OCI-LY7 (cell line): ENCODE measurements at regions not wholly inside any gene's neighbourhood (a gene's known extent, or its start where the extent isn't known, plus 50 kb on each side); places are given as distances from the start of the nearest gene placed in this dataset.

Experiments used
- BruUV-seq: library from RNA; stranded (reverse); fragments of 400-500 nt; replicated peaks from 2 replicates; lab custom pipeline; 2021; lab: Mats Ljungman, UMichigan
- CTCF ChIA-PET: fragments of 300-600 bp; sonication (Branson Sonifier 250); formaldehyde crosslinking; loops from one replicate; lab custom pipeline; 2022; ENCODE audit warnings: antibody characterized with exemption; ENCODE audit not compliant: unreplicated experiment; lab: Charles Lee
- POLR2A ChIA-PET: fragments of 300-600 bp; sonication (Branson Sonifier 250); formaldehyde crosslinking; loops from one replicate; lab custom pipeline; 2022; ENCODE audit warnings: antibody characterized with exemption; lab: Charles Lee
- DNase-seq: peaks from one replicate; pipeline ENCODE4 v3.0.0-alpha.2; 2015; ENCODE audit warnings: low spot score
- H2AFZ ChIP-seq: fragments of 200-600 bp; sonication (generic), shearing (Covaris generic); 2 replicates; pipeline ENCODE4 v1.6.1; 2014; ENCODE audit warnings: mild to moderate bottlenecking, antibody characterized with exemption, low read length, moderate library complexity
- H3K27ac ChIP-seq: fragments of 200-600 bp; sonication (generic); 2 replicates; pipeline ENCODE4 v1.5.1; 2014; ENCODE audit warnings: mixed run types, low read depth, mild to moderate bottlenecking, moderate library complexity, low read length, inconsistent platforms; ENCODE audit not compliant: poor library complexity, severe bottlenecking
- H3K36me3 ChIP-seq: fragments of 200-600 bp; sonication (generic); 2 replicates; pipeline ENCODE4 v1.6.1; 2014; ENCODE audit warnings: mild to moderate bottlenecking, antibody characterized with exemption, low read length, moderate library complexity, mixed read lengths; ENCODE audit not compliant: insufficient read depth
- H3K4me1 ChIP-seq: fragments of 200-600 bp; sonication (generic); 2 replicates; pipeline ENCODE4 v1.5.1; 2014; ENCODE audit warnings: mild to moderate bottlenecking, low read length; ENCODE audit not compliant: insufficient read depth, poor library complexity, severe bottlenecking
- H3K4me2 ChIP-seq: fragments of 200-600 bp; sonication (generic); 2 replicates; pipeline ENCODE4 v1.6.1; 2014; ENCODE audit warnings: mild to moderate bottlenecking, low read length
- H3K4me3 ChIP-seq: fragments of 200-600 bp; sonication (generic); 2 replicates; pipeline ENCODE4 v1.5.1; 2014; ENCODE audit warnings: mild to moderate bottlenecking, low read depth, low read length; ENCODE audit not compliant: poor library complexity, severe bottlenecking
- H3K79me2 ChIP-seq: fragments of 200-600 bp; sonication (generic); 2 replicates; pipeline ENCODE4 v1.6.1; 2016; ENCODE audit warnings: low read depth, mild to moderate bottlenecking, low read length, moderate library complexity, mixed read lengths; ENCODE audit not compliant: insufficient read depth
- H3K9me2 ChIP-seq: fragments of 200-600 bp; sonication (generic); 2 replicates; pipeline ENCODE4 v1.6.1; 2016; ENCODE audit warnings: mild to moderate bottlenecking, low read length, mixed read lengths; ENCODE audit not compliant: insufficient read depth
- H3K9me3 ChIP-seq: fragments of 200-600 bp; sonication (generic); 2 replicates; pipeline ENCODE4 v1.6.1; 2014; ENCODE audit warnings: mild to moderate bottlenecking, mixed run types, low read length, mixed read lengths
- H4K20me1 ChIP-seq: fragments of 200-600 bp; sonication (generic); 2 replicates; pipeline ENCODE4 v1.6.1; 2014; ENCODE audit warnings: mild to moderate bottlenecking, antibody characterized with exemption, low read length, moderate library complexity, mixed read lengths; ENCODE audit not compliant: insufficient read depth
- EZH2phosphoT487 ChIP-seq: fragments of 200-600 bp; sonication (generic); IDR thresholded peaks from 2 replicates; pipeline ENCODE4 v1.6.1; 2018; ENCODE audit warnings: low read depth, borderline replicate concordance, mild to moderate bottlenecking, mixed run types, antibody characterized with exemption, low read length, moderate library complexity, mixed read lengths
- intact Hi-C: fragments of 100-400 bp; cut with micrococcal nuclease; formaldehyde crosslinking; loops from one replicate; pipeline ENCODE4 v1.10.0; 2022; ENCODE audit not compliant: unreplicated experiment
- TF ChIP-seq, protein P1 (sequence below): fragments of 200-600 bp; sonication (generic); conservative IDR thresholded peaks from 2 replicates; pipeline ENCODE4 v1.5.1; 2014; ENCODE audit warnings: mild to moderate bottlenecking, antibody characterized with exemption, low read length, moderate library complexity, mixed read lengths

DNA sequence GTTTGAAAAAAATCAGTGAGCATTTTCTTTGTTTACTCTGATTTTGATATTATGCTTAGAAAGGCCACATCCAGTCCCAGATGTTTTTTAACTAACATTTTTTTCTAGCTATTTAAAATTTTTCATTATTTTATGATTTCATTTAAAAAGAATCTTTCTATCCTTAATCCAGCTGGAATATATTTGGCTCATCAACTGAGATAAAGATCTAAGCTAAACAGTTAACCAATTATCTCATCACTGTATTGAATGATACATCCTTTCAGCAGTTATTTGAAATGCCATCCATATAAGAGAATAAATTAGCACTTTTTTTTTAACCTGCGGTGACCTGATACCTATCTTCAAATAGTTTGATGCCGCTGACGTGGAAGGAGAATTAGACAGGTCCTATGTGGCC, 245.5 kb upstream of the COPS8 start:
- Histone ChIP-seq H2AFZ (no peak overlapping the region), H3K9me3 (no peaks in the 10 kb centered on the region), H4K20me1 (no peaks in the 10 kb centered on the region), H3K4me2 (no peak overlapping the region), H3K4me3 (no peak overlapping the region), H3K9me2 (no peaks in the 10 kb centered on the region), H3K36me3 (no peaks in the 10 kb centered on the region), H3K4me1 (no peaks in the 10 kb centered on the region), H3K79me2 (no peaks in the 10 kb centered on the region), H3K27ac (no peak overlapping the region)
- POLR2A ChIA-PET, result no interaction called here
- intact Hi-C loops, result no loop called here
- TF ChIP-seq, protein P1, sequence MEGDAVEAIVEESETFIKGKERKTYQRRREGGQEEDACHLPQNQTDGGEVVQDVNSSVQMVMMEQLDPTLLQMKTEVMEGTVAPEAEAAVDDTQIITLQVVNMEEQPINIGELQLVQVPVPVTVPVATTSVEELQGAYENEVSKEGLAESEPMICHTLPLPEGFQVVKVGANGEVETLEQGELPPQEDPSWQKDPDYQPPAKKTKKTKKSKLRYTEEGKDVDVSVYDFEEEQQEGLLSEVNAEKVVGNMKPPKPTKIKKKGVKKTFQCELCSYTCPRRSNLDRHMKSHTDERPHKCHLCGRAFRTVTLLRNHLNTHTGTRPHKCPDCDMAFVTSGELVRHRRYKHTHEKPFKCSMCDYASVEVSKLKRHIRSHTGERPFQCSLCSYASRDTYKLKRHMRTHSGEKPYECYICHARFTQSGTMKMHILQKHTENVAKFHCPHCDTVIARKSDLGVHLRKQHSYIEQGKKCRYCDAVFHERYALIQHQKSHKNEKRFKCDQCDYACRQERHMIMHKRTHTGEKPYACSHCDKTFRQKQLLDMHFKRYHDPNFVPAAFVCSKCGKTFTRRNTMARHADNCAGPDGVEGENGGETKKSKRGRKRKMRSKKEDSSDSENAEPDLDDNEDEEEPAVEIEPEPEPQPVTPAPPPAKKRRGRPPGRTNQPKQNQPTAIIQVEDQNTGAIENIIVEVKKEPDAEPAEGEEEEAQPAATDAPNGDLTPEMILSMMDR, result no peak
- TF ChIP-seq EZH2phosphoT487, result no peak
- DNase-seq, result no peak
- CTCF ChIA-PET, result no interaction called here
- no TSS peak for BruUV-seq

DNA sequence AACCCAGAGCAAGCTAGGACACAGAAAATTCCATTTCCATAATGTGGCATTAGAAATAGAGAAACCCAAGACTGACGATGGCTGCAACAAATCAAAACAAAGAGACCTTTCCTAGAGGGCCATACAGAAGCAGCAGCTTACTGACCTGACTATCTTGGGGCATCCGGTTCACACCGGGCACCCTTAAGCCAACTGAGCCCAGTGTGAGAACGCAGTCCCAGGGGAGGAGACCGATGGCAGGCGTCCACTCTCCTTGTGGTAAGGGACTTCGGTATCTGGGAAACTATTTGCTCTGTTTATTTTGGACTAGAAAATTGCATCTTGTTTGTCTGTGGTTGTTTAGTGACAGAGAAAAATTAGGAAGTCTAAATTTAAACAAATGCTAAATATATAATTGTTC, 244.8 kb upstream of the COPS8 start:
- Histone ChIP-seq H2AFZ (no peak overlapping the region), H4K20me1 (no peaks in the 10 kb centered on the region), H3K79me2 (no peaks in the 10 kb centered on the region), H3K4me2 (no peak overlapping the region), H3K4me3 (no peak overlapping the region), H3K27ac (no peak overlapping the region), H3K9me3 (no peaks in the 10 kb centered on the region), H3K9me2 (no peaks in the 10 kb centered on the region), H3K36me3 (no peaks in the 10 kb centered on the region), H3K4me1 (no peaks in the 10 kb centered on the region)
- TF ChIP-seq, protein P1, result no peak
- TF ChIP-seq EZH2phosphoT487, result no peak
- POLR2A ChIA-PET, result no interaction called here
- DNase-seq, result no peak
- CTCF ChIA-PET, result no interaction called here
- intact Hi-C loops, result no loop called here
- no TSS peak for BruUV-seq

DNA sequence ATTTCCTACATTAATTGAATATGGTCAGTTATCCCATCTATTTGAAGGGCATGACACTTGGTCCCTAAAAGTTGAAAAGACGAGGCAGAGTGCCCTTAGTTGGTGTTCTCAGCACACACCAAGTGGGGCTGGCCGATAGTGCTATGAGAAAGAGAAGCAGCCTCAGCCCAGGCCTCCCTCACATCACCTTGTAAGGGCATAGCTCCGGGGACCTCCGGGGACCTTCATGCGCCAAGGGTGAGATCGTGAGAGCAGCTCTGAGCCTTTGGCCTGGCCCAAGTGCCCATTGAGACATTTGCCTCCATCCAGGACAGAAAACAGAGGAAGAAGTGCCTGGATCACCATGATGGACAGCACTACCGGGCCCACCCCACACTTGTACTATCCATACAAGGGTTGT, 244.3 kb upstream of the COPS8 start:
- POLR2A ChIA-PET, result no interaction called here
- H3K9me3 ChIP-seq, result no peaks in the 10 kb centered on the region
- CTCF ChIA-PET, result no interaction called here
- H3K79me2 ChIP-seq, result no peaks in the 10 kb centered on the region
- intact Hi-C loops, result no loop called here
- no peak overlapping the region for H2AFZ ChIP-seq
- H3K4me3 ChIP-seq, result no peak overlapping the region
- TF ChIP-seq EZH2phosphoT487, result no peak
- TF ChIP-seq, protein P1, result no peak
- no peaks in the 10 kb centered on the region for H3K9me2 ChIP-seq
- no TSS peak for BruUV-seq
- H3K27ac ChIP-seq, result no peak overlapping the region
- no peak overlapping the region for H3K4me2 ChIP-seq
- H4K20me1 ChIP-seq, result no peaks in the 10 kb centered on the region
- no peaks in the 10 kb centered on the region for H3K36me3 ChIP-seq
- H3K4me1 ChIP-seq, result no peaks in the 10 kb centered on the region
- no peak for DNase-seq
